ENCODE measurements at regions not wholly inside any gene's neighbourhood (a gene's known extent, or its start where the extent isn't known, plus 50 kb on each side); places are given as distances from the start of the nearest gene placed in this dataset.

- ChIA-PET POLR2A (no interaction called here), CTCF (interaction anchor here (0.8 kb wide), 1 partner anchor 64 kb away, joined by 3 read pairs; no protein-coding TSS in a partner anchor)
- intact Hi-C loops (cut with DNase I, micrococcal nuclease): no loop called here
- no peak for ATAC-seq
- no peak overlapping the region for H3K27ac Mint-ChIP-seq
- no peak overlapping the region for H3K4me3 Mint-ChIP-seq
- H3K27me3 Mint-ChIP-seq: peaks cover 12% of the 10 kb centered on the region
- H3K9me3 Mint-ChIP-seq (ENCODE audit: low read depth): no peaks in the 10 kb centered on the region
- H3K36me3 Mint-ChIP-seq (ENCODE audit: low read depth): no peaks in the 10 kb centered on the region
- DNase-seq: no peak
- H3K4me1 Mint-ChIP-seq: no peaks in the 10 kb centered on the region
Measured at GRCh38 chr14:51523243-51523642, 128.5 kb upstream of the FRMD6 start.

- no peak for ATAC-seq
- peaks cover 8% of the 10 kb centered on the region for H3K27me3 Mint-ChIP-seq
- ChIA-PET CTCF (no interaction called here), POLR2A (no interaction called here)
- DNase-seq: no peak
- H3K9me3 Mint-ChIP-seq (ENCODE audit: low read depth): no peaks in the 10 kb centered on the region
- intact Hi-C loops (cut with DNase I, micrococcal nuclease): no loop called here
- H3K36me3 Mint-ChIP-seq (ENCODE audit: low read depth): no peaks in the 10 kb centered on the region
- H3K27ac Mint-ChIP-seq: no peak overlapping the region
- no peak overlapping the region for H3K4me3 Mint-ChIP-seq
- H3K4me1 Mint-ChIP-seq: no peaks in the 10 kb centered on the region
Measured at GRCh38 chr14:51525739-51526138, 126.0 kb upstream of the FRMD6 start.

- H3K27me3 Mint-ChIP-seq: peaks cover 6% of the 10 kb centered on the region
- no peak for DNase-seq
Measured at GRCh38 chr14:51527073-51527472, 124.6 kb upstream of the FRMD6 start.

GRCh38 chr14:51529736-51530135 is 122.0 kb upstream of the FRMD6 start:
- Mint-ChIP-seq H3K27me3 (peaks cover 6% of the 10 kb centered on the region), H3K9me3 (ENCODE audit: low read depth) (no peaks in the 10 kb centered on the region), H3K36me3 (ENCODE audit: low read depth) (no peaks in the 10 kb centered on the region), H3K27ac (no peak overlapping the region), H3K4me3 (no peak overlapping the region), H3K4me1 (no peaks in the 10 kb centered on the region)
- ChIA-PET CTCF (interaction anchor here (0.7 to 0.8 kb wide), 2 partner anchors 11 to 81 kb away, joined by 3 read pairs; no protein-coding TSS in a partner anchor), POLR2A (no interaction called here)
- ATAC-seq (no peak), DNase-seq (no peak)
- intact Hi-C loops (cut with DNase I, micrococcal nuclease): no loop called here

More at GRCh38 chr14:51527073-51527472, 124.6 kb upstream of the FRMD6 start:
- ChIA-PET CTCF (no interaction called here), POLR2A (no interaction called here)
- H3K4me3 Mint-ChIP-seq: no peak overlapping the region
- intact Hi-C loops (cut with DNase I, micrococcal nuclease): no loop called here
- no peaks in the 10 kb centered on the region for H3K36me3 Mint-ChIP-seq (ENCODE audit: low read depth)
- no peaks in the 10 kb centered on the region for H3K9me3 Mint-ChIP-seq (ENCODE audit: low read depth)
- ATAC-seq: no peak
- no peaks in the 10 kb centered on the region for H3K4me1 Mint-ChIP-seq
- no peak overlapping the region for H3K27ac Mint-ChIP-seq

GRCh38 chr14:51533160-51533559 is 118.5 kb upstream of the FRMD6 start:
- no peak for ATAC-seq
- intact Hi-C loops (cut with DNase I, micrococcal nuclease): no loop called here
- DNase-seq: no peak
- Mint-ChIP-seq H3K4me3 (no peak overlapping the region), H3K27me3 (peaks cover 2% of the 10 kb centered on the region), H3K9me3 (ENCODE audit: low read depth) (no peaks in the 10 kb centered on the region), H3K36me3 (ENCODE audit: low read depth) (no peaks in the 10 kb centered on the region), H3K4me1 (no peaks in the 10 kb centered on the region), H3K27ac (no peak overlapping the region)
- ChIA-PET CTCF (no interaction called here), POLR2A (no interaction called here)

- H3K9me3 Mint-ChIP-seq (ENCODE audit: low read depth): no peaks in the 10 kb centered on the region
- H3K36me3 Mint-ChIP-seq (ENCODE audit: low read depth): no peaks in the 10 kb centered on the region
- ATAC-seq (no peak), DNase-seq (no peak)
- intact Hi-C loops (cut with DNase I, micrococcal nuclease): no loop called here
- H3K27me3 Mint-ChIP-seq: peaks cover 1% of the 10 kb centered on the region
- H3K27ac Mint-ChIP-seq: no peak overlapping the region
- ChIA-PET CTCF (interaction anchor here (0.6 kb wide), 1 partner anchor 73 kb away, joined by 3 read pairs; no protein-coding TSS in a partner anchor), POLR2A (no interaction called here)
- no peaks in the 10 kb centered on the region for H3K4me1 Mint-ChIP-seq
- no peak overlapping the region for H3K4me3 Mint-ChIP-seq
Measured at GRCh38 chr14:51533872-51534553, 117.7 kb upstream of the FRMD6 start.

- Mint-ChIP-seq H3K4me1 (no peaks in the 10 kb centered on the region), H3K27ac (no peak overlapping the region), H3K36me3 (ENCODE audit: low read depth) (no peaks in the 10 kb centered on the region), H3K9me3 (ENCODE audit: low read depth) (no peaks in the 10 kb centered on the region), H3K4me3 (no peak overlapping the region), H3K27me3 (peaks cover 3% of the 10 kb centered on the region)
- CTCF ChIA-PET: no interaction called here
- intact Hi-C loops (cut with DNase I, micrococcal nuclease): no loop called here
- ATAC-seq (no peak), DNase-seq (no peak)
- POLR2A ChIA-PET: no interaction called here
Measured at GRCh38 chr14:51534610-51535011, 117.1 kb upstream of the FRMD6 start.

- H3K4me1 Mint-ChIP-seq: no peaks in the 10 kb centered on the region
- CTCF ChIA-PET: no interaction called here
Measured at GRCh38 chr14:51535443-51536044, 116.2 kb upstream of the FRMD6 start.

GRCh38 chr14:51538973-51539372 is 112.7 kb upstream of the FRMD6 start:
- no peaks in the 10 kb centered on the region for H3K4me1 Mint-ChIP-seq
- no peak for ATAC-seq
- H3K27me3 Mint-ChIP-seq: peaks cover 6% of the 10 kb centered on the region
- no peaks in the 10 kb centered on the region for H3K9me3 Mint-ChIP-seq (ENCODE audit: low read depth)
- intact Hi-C loops (cut with DNase I, micrococcal nuclease): no loop called here
- no peak overlapping the region for H3K27ac Mint-ChIP-seq
- CTCF ChIA-PET: no interaction called here
- DNase-seq: no peak
- POLR2A ChIA-PET: no interaction called here
- H3K4me3 Mint-ChIP-seq: no peak overlapping the region
- no peaks in the 10 kb centered on the region for H3K36me3 Mint-ChIP-seq (ENCODE audit: low read depth)

More at GRCh38 chr14:51535443-51536044, 116.2 kb upstream of the FRMD6 start:
- no peak overlapping the region for H3K27ac Mint-ChIP-seq
- POLR2A ChIA-PET: no interaction called here
- H3K4me3 Mint-ChIP-seq: no peak overlapping the region
- ATAC-seq (no peak), DNase-seq (no peak)
- no peaks in the 10 kb centered on the region for H3K36me3 Mint-ChIP-seq (ENCODE audit: low read depth)
- no peaks in the 10 kb centered on the region for H3K9me3 Mint-ChIP-seq (ENCODE audit: low read depth)
- peaks cover 4% of the 10 kb centered on the region for H3K27me3 Mint-ChIP-seq
- intact Hi-C loops (cut with DNase I, micrococcal nuclease): no loop called here

- intact Hi-C loops (cut with DNase I, micrococcal nuclease): no loop called here
- Mint-ChIP-seq H3K27me3 (peaks cover 6% of the 10 kb centered on the region), H3K9me3 (ENCODE audit: low read depth) (no peaks in the 10 kb centered on the region), H3K4me3 (no peak overlapping the region), H3K27ac (no peak overlapping the region), H3K36me3 (ENCODE audit: low read depth) (no peaks in the 10 kb centered on the region), H3K4me1 (no peaks in the 10 kb centered on the region)
- ATAC-seq (no peak), DNase-seq (no peak)
- CTCF ChIA-PET: no interaction called here
- POLR2A ChIA-PET: no interaction called here
Measured at GRCh38 chr14:51539571-51540037, 112.1 kb upstream of the FRMD6 start.

- ChIA-PET POLR2A (no interaction called here), CTCF (interaction anchor here (1.1 kb wide), 1 partner anchor 11 kb away, joined by 3 read pairs; no protein-coding TSS in a partner anchor)
- H3K27me3 Mint-ChIP-seq: peaks cover 6% of the 10 kb centered on the region
- no peaks in the 10 kb centered on the region for H3K4me1 Mint-ChIP-seq
- ATAC-seq (no peak), DNase-seq (no peak)
- intact Hi-C loops (cut with DNase I, micrococcal nuclease): no loop called here
- no peak overlapping the region for H3K27ac Mint-ChIP-seq
- no peaks in the 10 kb centered on the region for H3K36me3 Mint-ChIP-seq (ENCODE audit: low read depth)
- H3K9me3 Mint-ChIP-seq (ENCODE audit: low read depth): no peaks in the 10 kb centered on the region
- H3K4me3 Mint-ChIP-seq: no peak overlapping the region
Measured at GRCh38 chr14:51540364-51540763, 111.3 kb upstream of the FRMD6 start.

- intact Hi-C loops (cut with DNase I, micrococcal nuclease): no loop called here
- Mint-ChIP-seq H3K36me3 (ENCODE audit: low read depth) (no peaks in the 10 kb centered on the region), H3K9me3 (ENCODE audit: low read depth) (no peaks in the 10 kb centered on the region), H3K27me3 (peaks cover 6% of the 10 kb centered on the region), H3K27ac (no peak overlapping the region), H3K4me3 (no peak overlapping the region), H3K4me1 (no peaks in the 10 kb centered on the region)
- DNase-seq (no peak), ATAC-seq (no peak)
- CTCF ChIA-PET: no interaction called here
- POLR2A ChIA-PET: no interaction called here
Measured at GRCh38 chr14:51544471-51544870, 107.2 kb upstream of the FRMD6 start.
